ENCODE measurements at regions not wholly inside any gene's neighbourhood (a gene's known extent, or its start where the extent isn't known, plus 50 kb on each side); places are given as distances from the start of the nearest gene placed in this dataset.

- TF ChIP-seq CTCF (IDR thresholded peaks at IDR 0.05; ENCODE audit: low read depth, low read length) = no peak
- no peak overlapping the region for H3K4me3 ChIP-seq (replicated peaks in 1 of 2; ENCODE audit: low read depth in 2 of 2, low read length in 2 of 2)
- no peak for DNase-seq (ENCODE audit: low read depth in 2 of 2)
Measured at GRCh38 chr9:18138656-18139055, 335.3 kb upstream of the ADAMTSL1 start.

GRCh38 chr9:18141681-18142080 lies 332.3 kb upstream of the ADAMTSL1 start:
- no peak overlapping the region for H3K4me3 ChIP-seq (replicated peaks in 1 of 2; ENCODE audit: low read depth in 2 of 2, low read length in 2 of 2)
- no peak for DNase-seq (ENCODE audit: low read depth in 2 of 2)
- no peak for TF ChIP-seq CTCF (IDR thresholded peaks at IDR 0.05; ENCODE audit: low read depth, low read length)

GRCh38 chr9:18143073-18143745 lies 330.7 kb upstream of the ADAMTSL1 start:
- DNase-seq (ENCODE audit: low read depth in 2 of 2) = peak; percentile 10 to 37

GRCh38 chr9:18146329-18146728 lies 327.6 kb upstream of the ADAMTSL1 start:
- no peak for DNase-seq (ENCODE audit: low read depth in 2 of 2)
- TF ChIP-seq CTCF (IDR thresholded peaks at IDR 0.05; ENCODE audit: low read depth, low read length) = no peak
- no peak overlapping the region for H3K4me3 ChIP-seq (replicated peaks in 1 of 2; ENCODE audit: low read depth in 2 of 2, low read length in 2 of 2)

More at GRCh38 chr9:18143073-18143745, 330.7 kb upstream of the ADAMTSL1 start:
- TF ChIP-seq CTCF (IDR thresholded peaks at IDR 0.05; ENCODE audit: low read depth, low read length) = peak; percentile 10
- no peak overlapping the region for H3K4me3 ChIP-seq (replicated peaks in 1 of 2; ENCODE audit: low read depth in 2 of 2, low read length in 2 of 2)

GRCh38 chr9:18149471-18150011 lies 324.4 kb upstream of the ADAMTSL1 start:
- H3K4me3 ChIP-seq (replicated peaks in 1 of 2; ENCODE audit: low read depth in 2 of 2, low read length in 2 of 2) = no peak overlapping the region
- TF ChIP-seq CTCF (IDR thresholded peaks at IDR 0.05; ENCODE audit: low read depth, low read length) = no peak
- DNase-seq (ENCODE audit: low read depth in 2 of 2) = peak in 1 of 2 donors; percentile 19

GRCh38 chr9:18154661-18155060 lies 319.3 kb upstream of the ADAMTSL1 start:
- no peak for DNase-seq (ENCODE audit: low read depth in 2 of 2)
- no peak overlapping the region for H3K4me3 ChIP-seq (replicated peaks in 1 of 2; ENCODE audit: low read depth in 2 of 2, low read length in 2 of 2)
- TF ChIP-seq CTCF (IDR thresholded peaks at IDR 0.05; ENCODE audit: low read depth, low read length) = no peak
